ENCODE measurements at regions not wholly inside any gene's neighbourhood (a gene's known extent, or its start where the extent isn't known, plus 50 kb on each side); places are given as distances from the start of the nearest gene placed in this dataset.

DNA sequence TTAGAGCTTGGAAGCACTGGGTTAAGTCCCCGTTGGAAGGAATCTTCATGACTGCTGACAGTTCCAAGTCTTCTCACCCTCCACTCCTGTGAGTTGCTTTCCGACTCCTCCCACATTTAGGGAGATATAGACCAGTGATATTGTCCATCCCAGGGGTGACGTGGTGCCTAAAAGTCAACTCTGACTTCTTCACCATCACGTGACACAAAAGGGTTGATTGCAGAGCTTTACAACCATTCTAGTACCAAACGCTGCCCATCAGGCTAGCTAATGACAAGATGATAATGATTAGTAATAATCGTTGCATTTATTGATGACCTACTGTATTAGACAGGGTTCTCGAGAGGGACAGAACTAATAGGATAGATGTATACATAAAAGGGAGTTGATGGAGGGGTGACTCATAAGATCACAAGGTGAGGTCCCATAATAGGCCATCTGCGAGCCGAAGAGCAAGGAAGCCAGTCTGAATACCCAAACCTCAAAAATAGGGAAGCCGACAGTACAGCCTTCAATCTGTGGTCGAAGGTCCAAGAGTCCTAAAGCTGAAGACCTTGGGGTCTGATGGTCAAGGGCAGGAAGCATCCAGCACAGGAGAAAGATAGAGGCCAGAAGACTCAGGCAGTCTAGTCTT, 85.3 kb upstream of the CARD11 start:
- H4K20me1 ChIP-seq (ENCODE audit: insufficient read depth), result no peaks in the 10 kb centered on the region
- H3K27ac ChIP-seq (ENCODE audit: low read length), result no peak overlapping the region
- no peaks in the 10 kb centered on the region for H3K36me3 ChIP-seq (ENCODE audit: insufficient read depth, low read length)
- peaks cover 3% of the 10 kb centered on the region for H3K9me3 ChIP-seq (ENCODE audit: low read length)
- H3K4me2 ChIP-seq (ENCODE audit: low read length), result no peak overlapping the region
- no peaks in the 10 kb centered on the region for H3K27me3 ChIP-seq (ENCODE audit: insufficient read depth, low read depth, low read length)
- TF ChIP-seq EP300 (conservative IDR thresholded peaks at IDR 0.05; ENCODE audit: poor library complexity, severe bottlenecking) (no peak), POLR2AphosphoS5 (IDR thresholded peaks at IDR 0.05) (no peak), RAD21 (conservative IDR thresholded peaks at IDR 0.05) (no peak), MXI1 (conservative IDR thresholded peaks at IDR 0.05; ENCODE audit: poor library complexity, severe bottlenecking) (no peak), REST (IDR thresholded peaks at IDR 0.05; ENCODE audit: borderline replicate concordance) (no peak), TAF1 (IDR thresholded peaks at IDR 0.05; ENCODE audit: low read depth) (no peak), SMC3 (conservative IDR thresholded peaks at IDR 0.05; ENCODE audit: poor library complexity) (no peak), EZH2 (IDR thresholded peaks at IDR 0.05; ENCODE audit: borderline replicate concordance, insufficient read depth, low read length, poor library complexity, severe bottlenecking) (no peak)
- TF ChIP-seq, protein P1, sequence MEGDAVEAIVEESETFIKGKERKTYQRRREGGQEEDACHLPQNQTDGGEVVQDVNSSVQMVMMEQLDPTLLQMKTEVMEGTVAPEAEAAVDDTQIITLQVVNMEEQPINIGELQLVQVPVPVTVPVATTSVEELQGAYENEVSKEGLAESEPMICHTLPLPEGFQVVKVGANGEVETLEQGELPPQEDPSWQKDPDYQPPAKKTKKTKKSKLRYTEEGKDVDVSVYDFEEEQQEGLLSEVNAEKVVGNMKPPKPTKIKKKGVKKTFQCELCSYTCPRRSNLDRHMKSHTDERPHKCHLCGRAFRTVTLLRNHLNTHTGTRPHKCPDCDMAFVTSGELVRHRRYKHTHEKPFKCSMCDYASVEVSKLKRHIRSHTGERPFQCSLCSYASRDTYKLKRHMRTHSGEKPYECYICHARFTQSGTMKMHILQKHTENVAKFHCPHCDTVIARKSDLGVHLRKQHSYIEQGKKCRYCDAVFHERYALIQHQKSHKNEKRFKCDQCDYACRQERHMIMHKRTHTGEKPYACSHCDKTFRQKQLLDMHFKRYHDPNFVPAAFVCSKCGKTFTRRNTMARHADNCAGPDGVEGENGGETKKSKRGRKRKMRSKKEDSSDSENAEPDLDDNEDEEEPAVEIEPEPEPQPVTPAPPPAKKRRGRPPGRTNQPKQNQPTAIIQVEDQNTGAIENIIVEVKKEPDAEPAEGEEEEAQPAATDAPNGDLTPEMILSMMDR (IDR thresholded peaks at IDR 0.05; ENCODE audit: poor library complexity, severe bottlenecking), result no peak
- no peaks in the 10 kb centered on the region for H3K9me2 ChIP-seq (ENCODE audit: insufficient read depth, low read length)
- H3K4me3 ChIP-seq (ENCODE audit: low read length), result no peak overlapping the region
- no peak overlapping the region for H2AFZ ChIP-seq (ENCODE audit: low read depth, low read length)
- no peaks in the 10 kb centered on the region for H3K79me2 ChIP-seq (replicated peaks; ENCODE audit: insufficient read depth, low read length)
- H3K9ac ChIP-seq (ENCODE audit: low read length), result no peak overlapping the region
- H3F3A ChIP-seq (ENCODE audit: insufficient read depth, low read length, poor library complexity, severe bottlenecking), result no peaks in the 10 kb centered on the region

GRCh38 chr7:3133811-3134385, 90.2 kb upstream of the CARD11 start:
- H2AFZ ChIP-seq (ENCODE audit: low read depth, low read length), result no peak overlapping the region
- H3K4me3 ChIP-seq (ENCODE audit: low read length), result no peak overlapping the region
- peaks cover 3% of the 10 kb centered on the region for H3K9me3 ChIP-seq (ENCODE audit: low read length)
- no peak for TF ChIP-seq EP300 (conservative IDR thresholded peaks at IDR 0.05; ENCODE audit: poor library complexity, severe bottlenecking)
- no peak for TF ChIP-seq RAD21 (conservative IDR thresholded peaks at IDR 0.05)
- no peak for TF ChIP-seq TAF1 (IDR thresholded peaks at IDR 0.05; ENCODE audit: low read depth)
- no peak for TF ChIP-seq MXI1 (conservative IDR thresholded peaks at IDR 0.05; ENCODE audit: poor library complexity, severe bottlenecking)
- no peak for TF ChIP-seq SMC3 (conservative IDR thresholded peaks at IDR 0.05; ENCODE audit: poor library complexity)
- no peak for TF ChIP-seq EZH2 (IDR thresholded peaks at IDR 0.05; ENCODE audit: borderline replicate concordance, insufficient read depth, low read length, poor library complexity, severe bottlenecking)
- TF ChIP-seq REST (IDR thresholded peaks at IDR 0.05; ENCODE audit: borderline replicate concordance), result no peak
- no peak for TF ChIP-seq POLR2AphosphoS5 (IDR thresholded peaks at IDR 0.05)
- TF ChIP-seq, protein P1 (IDR thresholded peaks at IDR 0.05; ENCODE audit: poor library complexity, severe bottlenecking), result no peak
- no peaks in the 10 kb centered on the region for H3K27me3 ChIP-seq (ENCODE audit: insufficient read depth, low read depth, low read length)
- H3K79me2 ChIP-seq (replicated peaks; ENCODE audit: insufficient read depth, low read length), result no peaks in the 10 kb centered on the region
- H3K27ac ChIP-seq (ENCODE audit: low read length), result no peak overlapping the region
- H3K9me2 ChIP-seq (ENCODE audit: insufficient read depth, low read length), result no peaks in the 10 kb centered on the region
- H3K4me2 ChIP-seq (ENCODE audit: low read length), result no peak overlapping the region
- H3F3A ChIP-seq (ENCODE audit: insufficient read depth, low read length, poor library complexity, severe bottlenecking), result no peaks in the 10 kb centered on the region
- H3K36me3 ChIP-seq (ENCODE audit: insufficient read depth, low read length), result no peaks in the 10 kb centered on the region
- H4K20me1 ChIP-seq (ENCODE audit: insufficient read depth), result no peaks in the 10 kb centered on the region
- H3K9ac ChIP-seq (ENCODE audit: low read length), result no peak overlapping the region

Measured in neural cell (in vitro differentiated cells).